22Rv1 (cell line): ENCODE measurements at regions not wholly inside any gene's neighbourhood (a gene's known extent, or its start where the extent isn't known, plus 50 kb on each side); places are given as distances from the start of the nearest gene placed in this dataset.
"Not testable (repeated sequence)": the region's sequence is repeated elsewhere in the genome, so short reads cannot be mapped to it uniquely, and the experiment has no call there.

Experiments used
- H3K27ac ChIP-seq: fragments of 450-650 bp; 2 replicates; pipeline ENCODE4 v1.5.1; 2017
- ZFX ChIP-seq: fragments of 450-650 bp; IDR thresholded peaks from 2 replicates; pipeline ENCODE4 v1.6.1; 2017; ENCODE audit warnings: antibody characterized with exemption, borderline replicate concordance
- TF ChIP-seq, protein P1 (sequence below): fragments of 450-650 bp; IDR thresholded peaks from 2 replicates; pipeline ENCODE4 v1.5.1; 2017; ENCODE audit warnings: mild to moderate bottlenecking

DNA sequence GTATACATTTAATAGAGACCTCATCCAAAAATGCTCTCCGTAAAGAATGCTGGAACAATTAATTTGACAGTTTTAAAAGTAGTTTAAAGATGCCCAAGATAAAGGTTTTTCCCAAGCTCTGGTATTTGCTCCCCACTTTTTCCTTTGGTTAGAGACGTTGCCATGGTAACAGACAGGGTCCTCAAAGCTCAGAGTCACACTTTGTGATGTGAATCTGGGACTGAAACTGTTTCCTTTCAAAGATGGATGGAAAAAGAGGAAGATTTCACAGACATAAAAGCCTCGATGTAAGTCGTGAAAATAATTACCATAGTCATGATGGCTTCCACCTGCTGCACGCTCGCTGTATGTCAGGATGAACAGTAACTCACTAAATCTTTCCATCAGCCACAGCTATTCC is 229.5 kb downstream of the MSX2 start:
- TF ChIP-seq, protein P1, sequence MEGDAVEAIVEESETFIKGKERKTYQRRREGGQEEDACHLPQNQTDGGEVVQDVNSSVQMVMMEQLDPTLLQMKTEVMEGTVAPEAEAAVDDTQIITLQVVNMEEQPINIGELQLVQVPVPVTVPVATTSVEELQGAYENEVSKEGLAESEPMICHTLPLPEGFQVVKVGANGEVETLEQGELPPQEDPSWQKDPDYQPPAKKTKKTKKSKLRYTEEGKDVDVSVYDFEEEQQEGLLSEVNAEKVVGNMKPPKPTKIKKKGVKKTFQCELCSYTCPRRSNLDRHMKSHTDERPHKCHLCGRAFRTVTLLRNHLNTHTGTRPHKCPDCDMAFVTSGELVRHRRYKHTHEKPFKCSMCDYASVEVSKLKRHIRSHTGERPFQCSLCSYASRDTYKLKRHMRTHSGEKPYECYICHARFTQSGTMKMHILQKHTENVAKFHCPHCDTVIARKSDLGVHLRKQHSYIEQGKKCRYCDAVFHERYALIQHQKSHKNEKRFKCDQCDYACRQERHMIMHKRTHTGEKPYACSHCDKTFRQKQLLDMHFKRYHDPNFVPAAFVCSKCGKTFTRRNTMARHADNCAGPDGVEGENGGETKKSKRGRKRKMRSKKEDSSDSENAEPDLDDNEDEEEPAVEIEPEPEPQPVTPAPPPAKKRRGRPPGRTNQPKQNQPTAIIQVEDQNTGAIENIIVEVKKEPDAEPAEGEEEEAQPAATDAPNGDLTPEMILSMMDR = no peak
- TF ChIP-seq ZFX = no peak
- no peak overlapping the region for H3K27ac ChIP-seq

DNA sequence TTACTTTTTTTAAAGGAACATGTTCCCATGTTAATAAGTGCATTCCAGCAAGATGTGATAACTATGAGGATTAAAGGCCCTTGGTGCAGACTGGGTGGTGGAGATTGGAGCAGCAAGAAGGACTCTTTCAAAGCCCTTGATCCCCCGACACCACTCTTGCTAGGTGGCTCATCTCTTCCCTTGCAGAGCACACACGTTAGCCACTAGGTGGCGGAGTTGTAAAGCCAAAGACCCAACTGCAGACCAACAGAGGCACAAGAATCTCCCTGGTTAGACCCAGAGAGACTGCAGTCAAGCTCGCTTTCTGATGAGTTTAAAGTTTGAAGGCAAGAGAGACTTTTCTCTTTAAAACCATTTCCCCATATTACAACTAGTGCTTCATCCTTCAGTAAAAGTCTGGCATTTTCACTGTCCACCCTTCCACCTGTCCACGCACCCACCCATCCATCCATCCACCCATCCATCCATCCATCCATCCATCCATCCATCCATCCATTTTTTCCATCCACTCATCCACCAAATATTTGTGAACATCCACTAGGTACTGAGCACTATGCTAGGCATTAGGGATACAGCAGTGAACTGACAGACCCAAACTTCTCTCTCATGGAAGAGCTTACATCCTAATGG is 226.9 kb downstream of the MSX2 start:
- TF ChIP-seq, protein P1 = peak; percentile 81
- no peak for TF ChIP-seq ZFX
- no peak overlapping the region for H3K27ac ChIP-seq

DNA sequence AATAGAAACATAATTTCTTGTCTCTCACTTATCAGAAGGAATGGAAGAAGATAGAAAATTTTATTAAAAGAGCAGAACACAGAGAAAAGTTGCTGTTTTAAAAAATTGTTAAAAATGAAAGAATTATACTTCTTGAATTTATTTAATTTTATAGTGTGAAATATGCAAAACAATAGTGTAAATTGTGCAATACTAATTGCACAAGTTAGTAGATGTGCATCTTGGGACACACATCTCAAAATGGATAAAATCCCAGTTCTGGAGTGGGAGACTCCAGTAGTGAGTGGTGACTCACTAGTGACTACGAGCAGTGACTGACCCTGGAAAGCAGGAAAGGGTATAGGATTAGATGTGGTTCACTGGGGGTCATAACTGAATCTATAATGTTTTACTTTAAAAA is 223.2 kb downstream of the MSX2 start:
- no peak for TF ChIP-seq ZFX
- TF ChIP-seq, protein P1 = no peak
- no peak overlapping the region for H3K27ac ChIP-seq

DNA sequence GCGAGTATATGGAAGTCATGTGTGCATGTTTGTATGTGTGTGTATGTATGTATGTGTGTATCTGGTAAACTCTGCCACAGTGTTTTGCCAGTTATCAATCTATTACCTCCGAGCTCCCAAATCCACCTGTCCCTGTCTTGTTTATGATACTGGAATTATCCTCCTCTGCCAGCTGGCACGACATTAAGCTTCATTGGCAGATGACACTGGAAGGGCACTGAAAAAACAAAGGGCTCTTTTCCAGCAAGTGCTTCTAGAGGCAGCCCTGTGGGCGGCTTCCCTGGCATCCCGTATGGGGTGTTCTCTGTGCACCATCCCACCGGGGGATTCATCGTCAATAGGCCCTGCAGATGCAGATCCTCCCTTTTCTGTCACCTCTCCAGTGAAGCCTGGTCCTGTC is 221.5 kb downstream of the MSX2 start:
- no peak for TF ChIP-seq ZFX
- TF ChIP-seq, protein P1 = no peak
- no peak overlapping the region for H3K27ac ChIP-seq

DNA sequence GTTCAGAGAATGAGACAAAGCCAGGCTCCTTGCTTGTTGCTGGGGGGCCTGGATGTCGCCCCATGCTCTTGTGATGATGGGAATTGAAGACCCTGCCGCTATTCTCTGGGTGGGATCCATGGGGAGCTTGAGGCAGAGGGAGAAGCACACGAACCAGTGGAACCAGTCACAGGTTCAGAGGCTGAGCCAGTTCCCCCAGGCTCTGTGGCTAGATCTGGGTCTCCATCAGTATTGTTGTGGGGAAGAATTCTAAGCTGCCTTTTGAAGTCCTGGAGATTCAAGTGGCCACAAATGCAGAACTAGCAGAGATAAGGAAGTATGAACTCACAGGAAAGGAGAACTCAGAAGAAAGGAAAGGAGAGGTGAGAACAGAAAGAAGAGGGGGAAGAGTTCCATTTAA is 219.4 kb downstream of the MSX2 start:
- TF ChIP-seq, protein P1 = no peak
- TF ChIP-seq ZFX = no peak
- no peak overlapping the region for H3K27ac ChIP-seq

DNA sequence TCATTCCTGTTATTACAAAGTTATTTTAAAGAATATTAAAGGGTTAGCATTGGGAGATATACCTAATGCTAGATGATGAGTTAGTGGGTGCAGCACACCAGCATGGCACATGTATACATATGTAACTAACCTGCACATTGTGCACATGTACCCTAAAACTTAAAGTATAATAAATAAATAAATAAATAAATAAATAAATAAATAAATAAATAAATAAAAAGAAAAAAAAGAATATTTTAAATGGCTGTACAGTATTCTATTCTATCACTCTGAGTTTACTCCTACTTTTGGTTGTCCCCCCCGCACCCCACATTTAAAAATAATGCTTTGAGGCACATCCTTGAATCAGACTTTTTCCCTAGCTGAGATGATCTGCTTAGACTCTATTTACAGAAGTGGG is 218.6 kb downstream of the MSX2 start:
- H3K27ac ChIP-seq = not testable (repeated sequence)

DNA sequence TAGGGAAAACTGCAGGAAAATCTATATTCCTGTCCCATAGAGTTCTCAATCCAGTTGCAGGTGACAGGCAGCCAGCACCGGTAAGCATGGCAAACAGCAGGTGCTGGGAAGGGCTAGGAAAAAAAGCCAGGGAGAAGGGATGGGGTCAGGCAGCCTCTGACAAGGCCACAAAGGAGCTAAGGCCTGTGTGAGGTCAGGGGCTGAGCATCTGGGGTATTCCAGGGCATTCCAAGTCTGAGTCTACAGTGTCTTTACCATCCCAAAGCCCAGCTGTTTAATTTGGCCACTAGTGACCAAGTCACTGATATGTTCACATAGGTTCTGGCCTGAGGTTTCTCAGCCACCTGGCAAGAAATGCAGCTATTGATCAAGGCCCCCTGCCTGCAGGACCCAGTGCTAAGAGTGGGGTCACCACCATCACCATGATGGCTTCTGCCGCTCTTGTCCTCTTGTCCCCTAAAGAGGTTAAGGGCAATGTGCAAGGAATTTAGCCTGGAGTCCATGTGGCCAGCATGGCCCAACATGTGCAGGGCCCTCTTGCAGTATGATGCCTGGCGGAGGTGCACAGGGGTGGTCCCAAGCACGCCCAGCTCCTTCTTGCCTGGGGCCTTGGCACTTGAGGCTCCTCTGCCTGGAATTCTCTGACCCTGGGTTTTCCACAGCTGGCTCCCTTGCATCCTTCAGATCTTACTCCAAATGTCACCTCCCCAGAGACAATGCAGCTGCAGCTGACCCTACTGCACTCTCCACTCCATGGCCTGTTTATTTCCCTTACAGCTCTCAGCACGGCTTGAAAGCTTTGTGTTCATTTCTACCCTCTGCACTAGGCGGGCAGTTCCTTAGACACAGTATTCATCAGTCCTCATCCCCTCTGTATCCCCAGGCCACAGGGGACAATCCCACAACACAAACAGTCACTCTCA is 213.1 kb downstream of the MSX2 start:
- H3K27ac ChIP-seq = no peak overlapping the region
- no peak for TF ChIP-seq ZFX
- TF ChIP-seq, protein P1 = no peak
